HG03469 (cell line): ENCODE measurements at regions not wholly inside any gene's neighbourhood (a gene's known extent, or its start where the extent isn't known, plus 50 kb on each side); places are given as distances from the start of the nearest gene placed in this dataset.
"Not testable (repeated sequence)": the region's sequence is repeated elsewhere in the genome, so short reads cannot be mapped to it uniquely, and the experiment has no call there.

Experiments
- ATAC-seq: cut with Tn5 transposase; IDR thresholded peaks from one replicate; pipeline ENCODE4 v1.9.1; 2021; ENCODE audit warnings: mild to moderate bottlenecking, moderate library complexity, moderate number of reproducible peaks; ENCODE audit not compliant: unreplicated experiment

GRCh38 chr2:215722986-215723630 is 287.2 kb upstream of the FN1 start:
- no peak for ATAC-seq

- no peak for ATAC-seq
Observed at GRCh38 chr2:215722125-215722524, 286.3 kb upstream of the FN1 start.

- ATAC-seq = not testable (repeated sequence)
Observed at GRCh38 chr2:215721515-215721914, 285.6 kb upstream of the FN1 start.

GRCh38 chr2:215718890-215719289 is 283.0 kb upstream of the FN1 start:
- no peak for ATAC-seq

GRCh38 chr2:215718436-215718835 is 282.6 kb upstream of the FN1 start:
- no peak for ATAC-seq

GRCh38 chr2:215717501-215718381 is 281.9 kb upstream of the FN1 start:
- no peak for ATAC-seq

- ATAC-seq = no peak
Observed at GRCh38 chr2:215716956-215717355, 281.1 kb upstream of the FN1 start.

GRCh38 chr2:215712871-215713790 is 277.3 kb upstream of the FN1 start:
- ATAC-seq = no peak

- no peak for ATAC-seq
Observed at GRCh38 chr2:215712219-215712868, 276.5 kb upstream of the FN1 start.

GRCh38 chr2:215711471-215712034 is 275.7 kb upstream of the FN1 start:
- no peak for ATAC-seq

- ATAC-seq = no peak
Observed at GRCh38 chr2:215707608-215708007, 271.7 kb upstream of the FN1 start.

GRCh38 chr2:215705771-215706361 is 270.0 kb upstream of the FN1 start:
- no peak for ATAC-seq

GRCh38 chr2:215705281-215705680 is 269.4 kb upstream of the FN1 start:
- no peak for ATAC-seq

- no peak for ATAC-seq
Observed at GRCh38 chr2:215702116-215702902, 266.4 kb upstream of the FN1 start.

- ATAC-seq = no peak
Observed at GRCh38 chr2:215699700-215700538, 264.1 kb upstream of the FN1 start.

- no peak for ATAC-seq
Observed at GRCh38 chr2:215699018-215699417, 263.1 kb upstream of the FN1 start.

- no peak for ATAC-seq
Observed at GRCh38 chr2:215698566-215698965, 262.7 kb upstream of the FN1 start.

- no peak for ATAC-seq
Observed at GRCh38 chr2:215697496-215697895, 261.6 kb upstream of the FN1 start.
